Motor neuron (in vitro differentiated cells): ENCODE measurements at regions not wholly inside any gene's neighbourhood (a gene's known extent, or its start where the extent isn't known, plus 50 kb on each side); places are given as distances from the start of the nearest gene placed in this dataset.
A peak's percentile ranks its signal among the peaks of the same experiment; 100 is the strongest.

Experiments used
- ATAC-seq, 8 experiments: fragments of 200-7000 bp; cut with Tn5 transposase; replicated peaks in 6 of 8; 2 replicates each; pipeline ENCODE4 v1.8.0; 2021; ENCODE audit warnings: mild to moderate bottlenecking in 8 of 8, moderate library complexity in 8 of 8
- H3K27ac ChIP-seq, 2 donors: fragments of 250-450 bp; sonication (Bioruptor Pico); 2 replicates each; pipeline ENCODE4 v1.9.0; 2021; ENCODE audit warnings: antibody characterized with exemption in 2 of 2, mild to moderate bottlenecking in 2 of 2, moderate library complexity in 1 of 2
- H3K4me1 ChIP-seq, 2 donors: fragments of 250-450 bp; sonication (Bioruptor Pico); replicated peaks in 1 of 2; 2 replicates each; pipeline ENCODE4 v1.6.1; 2021; ENCODE audit warnings: antibody characterized with exemption in 2 of 2, mild to moderate bottlenecking in 2 of 2, moderate library complexity in 1 of 2
- H3K4me3 ChIP-seq, 5 donors: fragments of 250-450 bp; sonication (Bioruptor Pico); 2 replicates each; pipeline ENCODE4 v1.9.0; 2021; ENCODE audit warnings: antibody characterized with exemption in 5 of 5, mild to moderate bottlenecking in 5 of 5, moderate library complexity in 4 of 5
- WGBS, 10 experiments: fragments of 450-650 bp; shearing (Covaris generic); methylation state at CpG; one replicate each; pipeline ENCODE4 v1.0.0; 2022; 5-methylcytosine and 5-hydroxymethylcytosine counted together
- in situ Hi-C, 9 experiments: fragments of 400-800 bp; cut with MboI; loops; one replicate each; pipeline ENCODE4 v1.15.0; 2021; ENCODE audit warnings: low sequenced_read_pairs in 9 of 9, low pct_unique_long_range_greater_than_20kb in 2 of 9; ENCODE audit not compliant: unreplicated experiment in 9 of 9

GRCh38 chr2:122368576-122369243, 613.3 kb downstream of the TSN start:
- no peak overlapping the region for H3K4me3 ChIP-seq
- in situ Hi-C loops, result no loop called here
- H3K4me1 ChIP-seq, result no peaks in the 10 kb centered on the region
- whole genome bisulfite sequencing, 10 experiments, result 0 to 80% (median 40%) methylated on average over 1 of the region's 1 CpG; no CpG with 5 or more reads in 3 of the 10 experiments
- H3K27ac ChIP-seq, result no peak overlapping the region
- ATAC-seq, result no peak

GRCh38 chr2:122378521-122378920, 623.1 kb downstream of the TSN start:
- 17 to 100% (median 100%) methylated on average over 1 of the region's 1 CpG; no CpG with 5 or more reads in 2 of the 10 experiments for WGBS, 10 experiments
- H3K4me3 ChIP-seq, result no peak overlapping the region
- in situ Hi-C loops, result no loop called here
- no peaks in the 10 kb centered on the region for H3K4me1 ChIP-seq
- no peak for ATAC-seq
- no peak overlapping the region for H3K27ac ChIP-seq

DNA sequence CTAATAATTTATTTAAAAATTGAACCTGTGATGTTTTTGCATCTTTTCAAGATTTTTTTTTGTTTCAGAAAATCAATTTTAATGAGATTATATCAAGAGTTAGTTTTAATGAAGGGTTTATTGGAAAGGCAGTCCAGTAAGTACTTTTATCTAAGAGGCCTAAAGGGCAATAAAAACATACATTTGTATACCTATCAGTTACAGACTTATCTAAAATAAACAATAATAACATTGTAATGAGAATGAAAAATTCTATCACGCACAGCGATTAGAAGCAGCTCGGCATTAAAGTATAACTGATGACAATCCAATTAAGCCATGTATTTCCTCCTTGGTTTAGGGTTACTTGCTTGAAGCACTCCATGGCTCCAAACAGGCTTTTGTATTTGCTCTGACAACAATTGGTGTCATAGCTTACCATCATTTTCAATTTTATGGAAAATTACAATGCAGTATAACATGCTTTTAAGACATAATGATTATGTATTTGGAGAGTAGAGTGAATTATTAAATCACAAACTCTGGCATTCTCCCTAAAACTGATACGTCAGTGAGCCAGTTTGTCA, 629.4 kb downstream of the TSN start:
- ATAC-seq, result no peak
- Histone ChIP-seq H3K27ac (no peak overlapping the region), H3K4me3 (no peak overlapping the region), H3K4me1 (no peaks in the 10 kb centered on the region)
- 18 to 100% (median 80%) methylated on average over 1 to 4 of the region's 4 CpGs; no CpG with 5 or more reads in 1 of the 10 experiments for WGBS, 10 experiments
- in situ Hi-C loops, result no loop called here

DNA sequence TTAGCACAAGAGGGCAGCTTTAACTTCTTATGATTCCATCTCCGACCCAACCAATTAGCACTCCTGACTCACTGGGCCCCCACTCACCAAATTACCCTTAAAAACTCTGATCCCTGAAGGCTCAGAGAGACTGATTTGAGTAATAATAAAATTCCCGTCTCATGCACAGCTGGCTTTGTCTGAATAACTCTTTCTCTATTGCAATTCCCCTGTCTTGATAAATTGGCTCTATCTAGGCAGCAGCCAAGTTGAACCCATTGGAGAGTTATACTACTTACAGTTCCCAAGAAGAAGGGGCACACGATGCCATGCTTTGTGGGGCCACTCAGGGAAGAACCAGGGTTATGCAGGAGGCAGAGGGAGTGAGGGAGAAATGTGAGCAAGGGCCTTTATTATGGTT, 632.8 kb downstream of the TSN start:
- ATAC-seq, result no peak
- WGBS, 10 experiments, result 0 to 100% (median 40%) methylated on average over 1 to 3 of the region's 3 CpGs; no CpG with 5 or more reads in 1 of the 10 experiments

DNA sequence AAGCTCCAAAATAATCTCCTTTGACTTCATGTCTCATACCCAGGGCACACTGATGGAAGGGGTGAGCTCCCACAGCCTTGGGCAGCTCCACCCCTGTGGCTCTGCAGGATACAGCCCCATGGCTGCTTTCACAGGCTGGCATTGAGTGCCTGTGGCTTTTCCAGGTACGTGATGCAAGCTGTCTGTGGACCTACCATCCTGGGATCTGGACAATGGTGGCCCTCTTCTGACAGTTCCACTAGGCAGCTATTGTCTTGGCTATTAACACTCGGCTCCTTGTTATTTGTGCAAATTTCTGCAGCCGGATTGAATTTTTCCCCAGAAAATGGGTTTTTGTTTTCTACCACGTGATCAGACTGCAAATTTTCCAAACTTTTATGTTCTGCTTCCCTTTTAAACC, 634.2 kb downstream of the TSN start:
- WGBS, 10 experiments, result 0 to 92% (median 38%) methylated on average over 1 to 4 of the region's 4 CpGs; no CpG with 5 or more reads in 4 of the 10 experiments
- Histone ChIP-seq H3K27ac (no peak overlapping the region), H3K4me3 (no peak overlapping the region), H3K4me1 (no peaks in the 10 kb centered on the region)
- no peak for ATAC-seq
- in situ Hi-C loops, result no loop called here

More for the DNA sequence above, 632.8 kb downstream of the TSN start:
- no peak overlapping the region for H3K4me3 ChIP-seq
- no peak overlapping the region for H3K27ac ChIP-seq
- in situ Hi-C loops, result no loop called here
- H3K4me1 ChIP-seq, result no peaks in the 10 kb centered on the region

- Histone ChIP-seq H3K27ac (no peak overlapping the region), H3K4me1 (no peaks in the 10 kb centered on the region), H3K4me3 (no peak overlapping the region)
- no peak for ATAC-seq
- in situ Hi-C loops, result no loop called here
- 0 to 88% (median 63%) methylated on average over 1 of the region's 1 CpG; no CpG with 5 or more reads in 1 of the 10 experiments for WGBS, 10 experiments
These were observed 635.0 kb downstream of the TSN start for GRCh38 chr2:122390406-122390805.

- 0 to 90% (median 70%) methylated on average over 2 to 3 of the region's 3 CpGs for WGBS, 10 experiments
- in situ Hi-C loops, result no loop called here
- no peak for ATAC-seq
- H3K27ac ChIP-seq, result no peak overlapping the region
- no peak overlapping the region for H3K4me3 ChIP-seq
- no peaks in the 10 kb centered on the region for H3K4me1 ChIP-seq
These were observed 636.3 kb downstream of the TSN start for GRCh38 chr2:122391726-122392125.

GRCh38 chr2:122395687-122396086, 640.2 kb downstream of the TSN start:
- H3K4me3 ChIP-seq, result no peak overlapping the region
- in situ Hi-C loops, result no loop called here
- ATAC-seq, result no peak
- H3K27ac ChIP-seq, result no peak overlapping the region
- 0 to 100% (median 87%) methylated on average over 1 to 6 of the region's 6 CpGs; no CpG with 5 or more reads in 2 of the 10 experiments for WGBS, 10 experiments
- H3K4me1 ChIP-seq, result no peaks in the 10 kb centered on the region

- 0 to 87% (median 76%) methylated on average over 2 to 5 of the region's 5 CpGs; no CpG with 5 or more reads in 1 of the 10 experiments for WGBS, 10 experiments
- in situ Hi-C loops, result no loop called here
- H3K4me3 ChIP-seq, result no peak overlapping the region
- ATAC-seq, result no peak
- no peak overlapping the region for H3K27ac ChIP-seq
- no peaks in the 10 kb centered on the region for H3K4me1 ChIP-seq
These were observed 655.8 kb downstream of the TSN start for GRCh38 chr2:122411231-122411630.

DNA sequence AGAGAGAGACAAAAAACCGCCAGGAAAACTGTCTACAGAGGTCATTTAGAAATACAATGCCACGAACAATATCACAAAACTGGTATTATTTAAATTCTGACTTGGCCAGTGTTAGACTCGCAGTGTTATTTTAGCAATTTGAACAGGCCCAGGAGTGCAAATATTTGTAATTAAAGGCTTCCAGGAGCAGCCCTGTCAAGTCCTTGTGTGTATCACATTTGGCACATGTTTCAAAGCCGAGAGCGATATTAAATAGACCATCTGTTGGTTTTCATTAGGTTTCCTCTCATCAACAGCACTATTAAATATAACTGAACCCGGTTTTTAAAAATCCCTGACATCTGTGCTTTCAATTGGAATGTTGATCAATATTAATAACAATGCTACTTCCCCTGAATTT, 656.9 kb downstream of the TSN start:
- Histone ChIP-seq H3K4me3 (no peak overlapping the region), H3K4me1 (no peaks in the 10 kb centered on the region), H3K27ac (no peak overlapping the region)
- in situ Hi-C loops, result no loop called here
- ATAC-seq, result no peak
- WGBS, 10 experiments, result 0 to 97% (median 65%) methylated on average over 4 to 6 of the region's 6 CpGs

DNA sequence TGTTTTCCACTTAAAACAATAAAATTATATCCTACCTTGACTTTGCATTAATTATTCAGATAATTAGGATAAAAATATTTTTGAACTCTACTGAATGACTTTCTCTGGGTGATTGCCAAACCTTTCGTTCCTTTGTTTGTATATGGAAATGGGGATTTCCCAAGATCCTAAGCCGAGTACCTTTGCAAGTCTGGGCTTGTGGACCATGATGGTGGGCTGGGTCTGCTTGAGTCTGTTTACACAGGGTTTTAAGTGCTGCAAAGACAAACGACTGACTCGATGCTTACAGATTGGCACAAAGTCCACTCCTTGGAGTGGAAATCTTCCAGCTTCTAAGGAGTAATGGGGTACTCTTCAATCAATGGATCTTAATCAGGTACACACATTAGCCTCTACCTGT, 659.5 kb downstream of the TSN start:
- Histone ChIP-seq H3K27ac (no peak overlapping the region), H3K4me3 (no peak overlapping the region), H3K4me1 (no peaks in the 10 kb centered on the region)
- WGBS, 10 experiments, result 63 to 83% (median 78%) methylated on average over 2 to 4 of the region's 4 CpGs; no CpG with 5 or more reads in 4 of the 10 experiments
- in situ Hi-C loops, result no loop called here
- no peak for ATAC-seq

GRCh38 chr2:122417114-122417513, 661.7 kb downstream of the TSN start:
- Histone ChIP-seq H3K4me3 (no peak overlapping the region), H3K4me1 (no peaks in the 10 kb centered on the region), H3K27ac (no peak overlapping the region)
- no peak for ATAC-seq
- in situ Hi-C loops, result no loop called here
- 0 to 100% (median 75%) methylated on average over 1 of the region's 1 CpG; no CpG with 5 or more reads in 4 of the 10 experiments for WGBS, 10 experiments

DNA sequence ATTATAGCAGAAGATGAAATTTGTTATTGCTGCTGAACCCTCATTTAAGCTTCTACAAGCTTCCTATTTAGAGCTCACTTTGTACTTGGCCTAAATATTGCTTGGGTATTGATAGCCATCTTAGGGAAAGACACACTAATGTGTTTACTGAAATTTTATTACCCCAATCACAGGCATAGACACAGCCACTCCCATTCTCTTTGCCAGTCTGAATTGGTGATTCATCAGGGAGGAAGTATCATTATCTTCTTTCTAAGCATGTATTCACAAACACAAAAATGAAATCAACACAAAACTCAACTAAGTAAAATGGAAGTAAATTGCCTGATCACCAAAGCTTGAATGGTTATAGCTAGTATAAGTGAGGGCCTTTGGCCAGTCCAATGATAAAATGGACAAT, 666.3 kb downstream of the TSN start:
- Histone ChIP-seq H3K4me1 (no peaks in the 10 kb centered on the region), H3K4me3 (no peak overlapping the region), H3K27ac (no peak overlapping the region)
- peak in 2 of 8 experiments; percentile 46 to 67 for ATAC-seq
- in situ Hi-C loops, result no loop called here
